HG03565 (cell line): ENCODE measurements at regions not wholly inside any gene's neighbourhood (a gene's known extent, or its start where the extent isn't known, plus 50 kb on each side); places are given as distances from the start of the nearest gene placed in this dataset.

ENCODE experiments used
- ATAC-seq: cut with Tn5 transposase; IDR thresholded peaks from one replicate; pipeline ENCODE4 v1.9.1; 2021; ENCODE audit warnings: mild to moderate bottlenecking, moderate library complexity; ENCODE audit not compliant: unreplicated experiment

DNA sequence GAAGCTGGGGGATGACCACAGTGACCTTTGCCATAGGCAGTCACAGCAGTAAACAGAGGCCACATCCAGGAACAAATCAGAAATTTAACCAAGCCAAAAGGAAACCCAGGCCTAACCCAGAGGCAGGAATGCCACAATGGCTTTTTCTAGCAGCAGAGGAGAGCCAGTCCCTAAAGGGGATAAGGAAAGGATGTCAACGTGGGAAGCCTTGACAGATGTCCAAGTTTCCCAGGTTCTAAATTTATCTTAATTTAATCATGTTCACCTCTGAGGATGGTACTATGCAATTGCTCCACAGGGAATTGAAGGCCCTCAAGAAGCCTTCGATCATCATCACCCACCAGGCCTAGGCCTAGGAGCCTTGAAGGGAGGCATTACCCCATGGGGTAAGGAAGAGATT is 374.7 kb downstream of the TNS1 start:
- ATAC-seq = no peak

DNA sequence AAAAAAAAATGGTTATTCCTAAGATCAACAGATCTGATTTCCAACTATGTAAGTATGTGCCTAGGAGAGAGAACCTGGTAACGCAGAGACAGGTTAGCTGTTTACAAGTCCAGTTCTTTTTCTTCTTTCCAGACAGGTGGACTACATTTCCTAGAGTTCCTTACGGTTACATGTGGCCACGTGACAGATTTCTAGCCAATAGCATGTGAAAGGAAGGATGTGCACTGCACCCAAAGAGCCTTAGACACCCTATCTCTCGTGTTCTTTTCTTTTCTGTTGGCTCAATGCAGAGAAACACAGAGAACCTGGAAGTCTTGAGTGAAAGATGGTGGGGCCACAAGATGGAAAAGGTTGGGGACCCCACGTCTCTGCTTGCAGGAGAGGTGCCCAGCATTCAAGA is 375.9 kb downstream of the TNS1 start:
- ATAC-seq = no peak

DNA sequence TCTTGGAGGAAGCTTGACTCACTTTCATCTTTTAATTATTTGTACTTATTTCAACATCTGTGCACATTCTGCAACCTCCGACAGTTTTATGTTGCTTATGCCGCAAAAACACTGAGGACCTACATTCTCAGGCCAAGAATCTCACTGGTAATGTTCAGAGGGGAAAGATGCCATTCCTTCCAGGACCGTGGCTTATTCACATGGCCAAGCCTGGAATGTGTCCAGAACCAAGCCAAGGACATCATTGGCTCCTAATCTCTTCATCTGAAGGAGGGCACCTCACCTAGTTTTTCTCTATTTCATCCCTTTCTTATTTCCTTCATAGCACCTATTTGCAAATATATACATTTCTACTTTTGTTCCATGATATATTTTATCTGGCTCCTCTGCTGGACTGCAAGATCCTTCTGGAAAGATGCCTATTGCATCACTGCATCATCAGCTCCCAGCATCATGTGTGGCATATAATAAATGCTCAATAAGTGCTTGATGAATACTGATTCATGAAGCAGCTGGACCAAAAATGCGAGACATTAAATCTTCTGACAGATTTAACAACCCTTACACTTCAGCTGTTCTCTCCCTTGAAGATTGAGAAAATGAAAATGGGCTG is 377.1 kb downstream of the TNS1 start:
- no peak for ATAC-seq

DNA sequence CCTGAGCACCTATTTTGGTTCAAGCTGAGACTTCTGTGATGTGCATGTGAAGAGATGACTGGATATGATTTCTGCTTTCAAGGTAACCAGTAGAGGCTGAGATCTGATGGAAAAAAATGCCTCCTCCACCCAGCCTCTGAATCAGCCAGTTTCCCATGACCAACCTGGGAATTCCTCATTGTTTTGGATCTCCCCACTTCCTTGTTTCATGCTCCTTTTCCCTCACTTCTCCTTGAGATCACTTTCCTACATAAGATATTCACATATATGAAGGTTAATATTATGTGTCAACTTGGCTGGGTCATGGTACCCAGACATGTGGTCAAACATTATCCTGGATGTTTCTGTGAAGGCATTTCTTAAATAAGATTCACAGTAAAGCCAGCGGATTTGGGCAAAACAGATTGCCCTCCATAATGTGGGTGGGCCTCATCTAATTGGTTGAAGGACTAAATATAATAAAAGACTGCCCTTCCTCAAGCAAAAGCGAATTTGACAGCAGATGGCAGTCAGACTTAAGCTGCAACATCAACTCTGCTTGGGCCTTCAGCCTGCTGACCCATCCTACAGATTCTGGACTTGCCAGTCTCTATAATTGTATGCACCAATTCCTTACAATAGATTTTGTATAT is 379.4 kb downstream of the TNS1 start:
- ATAC-seq = no peak

DNA sequence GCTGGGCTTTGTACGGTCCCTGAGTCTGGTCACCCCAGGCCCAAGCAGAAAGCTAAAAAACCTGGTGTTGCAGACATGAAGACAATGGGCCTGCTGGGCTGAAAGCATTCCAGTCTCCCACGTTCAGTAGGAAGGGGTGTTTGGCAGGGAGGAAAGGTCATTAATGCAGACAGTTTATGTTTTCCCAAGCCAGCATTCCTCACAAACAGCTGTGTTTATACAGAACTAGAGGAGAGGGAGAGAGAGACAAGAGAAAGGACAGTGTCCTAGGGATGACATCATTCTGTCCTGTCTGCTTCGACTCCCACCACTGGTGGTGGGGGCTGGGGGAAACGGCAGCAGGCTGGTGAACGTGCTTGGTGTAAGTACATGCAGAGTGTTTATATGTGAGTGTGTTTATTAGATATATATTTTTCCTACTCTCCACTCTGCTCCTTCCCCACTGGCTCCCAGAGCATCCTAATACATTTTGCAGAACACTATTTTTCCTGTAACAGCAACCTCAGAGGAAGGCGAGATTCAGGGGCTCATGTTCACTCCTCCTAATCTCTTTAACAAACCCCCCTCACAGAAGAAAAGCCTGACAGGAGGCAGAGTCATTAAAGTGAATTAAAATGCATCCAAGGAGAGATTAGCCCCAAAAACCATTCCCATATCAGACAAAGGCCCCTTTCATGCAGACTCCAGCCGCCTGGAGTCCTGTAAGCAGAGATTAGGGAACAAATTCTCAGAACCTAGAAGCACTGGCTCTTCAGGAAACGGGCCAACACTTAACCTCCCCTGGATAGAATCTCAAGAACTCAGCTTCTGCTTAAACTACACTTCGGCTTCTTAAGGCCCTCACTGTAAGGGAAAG is 380.4 kb downstream of the TNS1 start:
- ATAC-seq = no peak

DNA sequence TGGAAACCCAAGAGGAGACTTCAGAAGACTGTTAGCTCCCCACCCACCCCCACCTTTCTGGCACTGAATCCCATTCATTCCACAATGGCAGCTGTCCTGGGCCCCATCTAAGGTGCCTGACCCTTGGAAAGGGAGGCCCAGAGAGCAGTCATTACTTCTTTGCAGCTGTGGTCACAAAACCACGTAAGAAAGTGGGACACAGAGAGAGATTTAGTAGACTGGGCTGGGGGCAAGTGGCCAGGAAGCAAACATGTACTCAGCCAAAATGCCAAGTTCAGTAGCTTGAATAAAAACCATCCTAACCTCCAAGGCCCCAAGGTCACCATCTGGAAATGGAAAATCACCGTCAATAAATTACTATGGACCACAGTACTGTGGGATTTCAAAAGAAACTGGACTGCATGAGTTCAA is 381.4 kb downstream of the TNS1 start:
- no peak for ATAC-seq

DNA sequence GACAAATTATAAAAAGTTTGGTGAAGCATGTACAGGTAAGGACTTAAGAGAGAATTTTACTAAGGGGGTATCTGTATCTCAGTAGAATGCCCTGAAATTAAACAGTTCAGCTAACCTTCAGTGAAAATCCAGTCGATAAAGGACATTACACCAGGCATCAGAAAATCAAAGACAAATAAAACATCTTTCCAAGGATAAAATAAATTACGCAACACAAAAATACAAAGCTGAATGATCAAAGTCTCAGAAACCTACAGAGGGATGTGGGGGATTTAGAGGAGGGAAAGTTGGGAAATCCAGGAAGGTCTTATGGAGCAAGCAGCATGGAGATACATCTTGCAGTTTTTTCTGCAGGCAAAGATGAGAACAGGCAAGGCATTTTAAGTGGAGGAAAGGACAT is 384.1 kb downstream of the TNS1 start:
- no peak for ATAC-seq

DNA sequence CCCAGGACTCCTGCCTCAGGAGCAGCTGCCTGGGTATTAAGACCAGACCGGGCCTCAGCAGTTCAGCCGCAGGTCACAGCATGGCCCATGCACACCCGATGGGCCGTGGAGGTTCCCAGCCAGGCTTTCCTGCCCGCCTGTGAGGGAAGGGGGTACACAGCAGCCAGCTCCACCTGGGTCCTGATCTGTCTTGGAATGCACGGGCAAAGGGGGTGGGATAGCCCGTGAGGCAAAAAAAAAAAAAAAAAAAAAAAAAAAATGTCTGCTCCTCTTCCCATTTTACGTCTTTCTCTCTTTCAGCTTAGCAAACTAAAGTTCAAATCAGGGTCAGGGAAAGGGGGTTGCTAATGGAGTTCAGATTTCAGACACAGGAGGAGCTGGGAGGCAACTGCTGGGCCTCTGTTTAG is 385.2 kb downstream of the TNS1 start:
- no peak for ATAC-seq

DNA sequence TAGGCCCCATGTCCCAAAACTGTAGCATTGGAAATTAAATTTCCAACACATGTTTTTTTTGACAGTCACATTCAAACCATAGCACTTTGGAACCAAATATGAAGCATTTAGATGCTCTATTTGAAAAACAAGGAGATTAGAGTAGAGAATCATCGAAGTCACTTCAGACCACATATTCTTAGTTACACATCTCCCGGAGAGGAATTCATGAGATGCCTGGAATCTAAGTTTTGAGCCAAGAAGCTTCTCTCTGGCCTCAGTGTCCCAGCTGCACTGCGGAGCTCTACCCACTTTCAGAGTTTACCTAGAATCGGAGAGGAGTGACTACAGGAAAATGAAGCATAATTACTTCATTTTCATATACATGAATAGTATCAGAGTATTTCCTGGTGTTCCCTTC is 385.9 kb downstream of the TNS1 start:
- ATAC-seq = no peak

DNA sequence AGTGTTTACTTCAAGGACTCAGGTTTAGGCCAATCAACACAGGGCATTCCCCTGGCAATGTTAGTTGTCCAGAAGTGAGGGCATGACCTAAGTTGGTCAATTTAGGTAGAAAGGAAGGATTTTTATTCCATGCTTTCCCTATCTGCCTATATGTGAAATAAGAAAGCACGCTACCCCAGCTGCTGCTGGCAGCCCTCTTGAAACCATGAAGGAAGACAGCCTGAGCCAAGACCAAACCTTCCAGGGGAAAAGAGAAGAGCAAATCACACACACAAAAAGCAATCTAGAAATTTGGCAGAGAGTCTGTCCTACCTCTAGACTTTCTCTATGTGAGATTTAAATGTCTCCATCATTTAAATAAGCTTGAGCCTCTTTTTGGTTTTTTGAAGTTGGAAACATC is 387.6 kb downstream of the TNS1 start:
- ATAC-seq = no peak

DNA sequence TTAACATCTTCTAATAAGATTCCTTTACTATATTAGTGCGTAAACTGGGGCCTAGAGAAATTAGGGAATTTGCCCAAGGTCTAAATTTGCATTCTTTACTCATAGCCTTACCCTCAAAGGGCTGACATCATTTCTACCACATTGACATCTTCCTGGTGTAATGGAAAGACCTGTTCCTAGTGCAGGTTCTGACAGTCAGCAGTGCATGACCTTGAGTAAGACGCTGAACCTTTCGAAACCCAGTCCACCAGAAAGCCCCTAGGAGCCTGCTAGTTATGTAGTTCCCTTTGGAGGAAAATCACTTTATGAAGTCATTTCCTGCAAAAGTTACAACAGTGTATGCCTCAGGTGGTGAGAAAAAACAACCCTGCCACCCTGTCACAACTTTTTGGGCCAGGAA is 388.3 kb downstream of the TNS1 start:
- peak; percentile 57 for ATAC-seq

DNA sequence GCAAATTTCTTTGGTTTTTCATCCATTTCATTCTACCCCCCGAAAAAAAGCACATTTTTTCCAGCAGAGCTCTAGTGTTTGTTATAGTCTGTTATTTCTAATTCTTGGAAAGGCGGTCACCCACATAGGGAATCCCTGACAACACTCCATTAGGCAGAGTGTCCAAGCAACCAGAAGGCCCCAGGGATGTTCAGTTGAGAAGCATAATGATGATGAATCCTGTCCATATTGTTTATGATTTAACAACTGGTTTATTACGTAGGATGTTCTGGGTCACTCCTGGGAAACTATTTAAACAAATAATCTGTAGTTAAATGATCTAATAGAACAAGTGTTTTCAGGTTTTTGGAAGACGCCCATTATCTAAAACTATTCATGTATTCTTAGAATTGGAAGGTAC is 388.7 kb downstream of the TNS1 start:
- ATAC-seq = no peak

DNA sequence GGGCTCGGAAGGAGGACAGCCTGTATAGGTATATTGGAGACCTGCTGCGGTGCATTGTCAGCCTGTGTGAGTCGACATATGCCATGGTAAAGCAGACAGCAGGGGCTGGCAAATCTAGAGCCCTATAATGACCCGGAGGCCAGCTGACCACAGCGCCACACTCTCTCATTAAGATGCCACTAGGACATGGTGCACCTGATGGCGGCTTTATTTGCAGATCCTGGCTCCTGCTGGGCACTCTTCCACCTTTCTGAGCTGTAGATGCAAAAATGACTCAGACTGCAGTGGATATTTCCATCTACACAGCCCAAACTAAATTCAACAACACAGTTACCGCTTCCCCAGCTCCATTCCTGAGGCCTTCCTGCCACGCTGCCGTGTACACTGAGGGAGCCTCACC is 389.9 kb downstream of the TNS1 start:
- no peak for ATAC-seq

DNA sequence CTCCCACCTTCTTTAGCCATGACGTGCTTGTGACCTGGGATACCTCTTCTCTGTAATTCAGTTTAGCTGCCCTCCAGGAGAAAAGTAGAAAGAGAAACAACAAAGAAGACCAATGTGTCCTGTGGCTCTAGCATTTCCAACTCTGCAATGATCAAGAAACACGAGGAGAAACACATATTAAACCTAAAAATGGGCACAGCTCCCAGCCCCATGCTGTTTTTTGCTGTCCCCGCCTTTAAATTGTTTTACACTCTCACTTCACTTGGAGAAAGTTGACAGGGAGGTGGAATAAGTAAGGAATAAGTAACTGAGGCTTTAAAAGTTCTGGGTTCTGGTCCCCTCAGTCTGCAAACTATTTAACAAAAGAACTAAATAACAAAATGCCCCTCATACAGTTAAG is 390.6 kb downstream of the TNS1 start:
- ATAC-seq = no peak

DNA sequence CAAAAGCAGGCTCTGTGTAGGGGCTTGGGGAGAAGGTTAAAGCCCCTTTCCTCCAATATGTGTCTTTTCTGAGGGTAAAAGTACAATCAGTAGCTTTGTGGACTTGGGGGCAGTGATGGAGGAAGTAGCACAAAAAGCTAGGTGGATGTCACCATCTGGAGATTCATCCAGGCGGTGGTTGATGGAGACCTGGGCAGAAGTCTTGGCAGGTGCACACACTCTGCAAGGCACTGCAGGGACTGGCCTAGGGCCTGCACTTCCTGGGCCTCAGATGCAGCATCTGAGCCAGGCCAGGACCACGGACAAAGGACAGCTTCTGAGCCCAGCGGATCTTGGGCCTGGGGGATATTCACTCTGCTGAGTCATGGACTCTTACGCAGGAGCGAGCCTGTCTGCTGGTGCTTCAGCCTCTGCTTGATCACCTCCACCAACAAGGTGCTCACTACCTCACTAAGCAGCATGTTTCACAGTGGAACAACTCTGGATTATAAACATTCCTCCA is 391.1 kb downstream of the TNS1 start:
- ATAC-seq = no peak

DNA sequence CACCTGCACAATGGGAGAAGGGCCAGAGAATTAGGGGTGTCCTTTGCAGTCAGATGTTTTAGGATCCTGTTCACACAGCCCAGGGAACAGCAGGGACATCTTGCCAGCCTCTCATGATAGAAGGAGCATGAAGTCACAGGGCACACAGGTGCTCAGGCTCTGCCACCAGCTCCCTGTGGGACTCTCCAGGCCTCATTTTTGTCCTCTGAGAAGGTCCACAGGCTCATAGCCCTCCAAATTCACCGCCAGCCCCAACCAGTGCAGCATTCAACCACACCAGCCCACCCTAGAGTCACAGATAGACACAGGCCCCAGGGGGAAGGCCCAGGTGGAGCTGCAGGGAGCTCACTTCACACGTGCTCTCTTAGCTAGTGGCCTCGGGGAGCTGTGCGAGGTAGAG is 391.7 kb downstream of the TNS1 start:
- ATAC-seq = no peak

DNA sequence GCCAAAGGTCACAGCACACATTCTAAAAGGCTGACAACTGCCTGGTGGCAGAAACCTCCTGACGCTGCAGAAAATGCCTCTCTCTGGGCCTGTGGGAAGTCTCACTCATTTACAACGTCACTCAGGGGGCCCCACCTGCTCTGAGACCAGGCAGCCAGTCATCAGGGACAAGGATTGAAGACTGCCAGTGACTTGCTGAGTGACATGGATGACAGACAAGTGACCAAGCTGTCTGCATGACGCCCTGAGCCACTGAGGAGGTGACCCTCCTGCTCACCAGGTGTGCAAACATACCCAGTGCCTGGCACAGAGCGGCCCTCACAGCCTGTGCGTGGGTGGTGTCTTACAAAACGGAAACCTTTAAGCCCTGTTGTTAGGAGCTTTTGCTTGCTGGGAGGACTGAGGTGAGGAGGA is 392.4 kb downstream of the TNS1 start:
- ATAC-seq = no peak

DNA sequence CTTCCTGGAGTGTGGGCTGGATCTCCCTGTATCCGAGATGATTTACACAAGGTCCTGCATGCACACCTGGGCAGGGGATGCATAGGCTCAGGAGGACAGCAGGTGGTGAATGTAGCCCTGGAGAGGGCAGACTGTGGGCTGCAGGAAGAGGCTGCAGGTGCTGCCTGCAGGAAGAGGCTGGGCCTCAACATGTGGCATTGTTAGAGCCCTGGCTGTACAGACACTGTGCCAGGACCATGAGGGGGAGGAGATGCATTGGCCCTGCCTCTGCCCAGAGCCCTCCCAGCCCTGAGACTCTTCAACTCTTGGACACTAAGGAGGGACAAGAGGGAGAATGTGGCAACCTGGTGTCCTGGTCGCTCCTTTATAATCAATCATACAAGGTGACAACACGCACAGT is 392.8 kb downstream of the TNS1 start:
- ATAC-seq = no peak

DNA sequence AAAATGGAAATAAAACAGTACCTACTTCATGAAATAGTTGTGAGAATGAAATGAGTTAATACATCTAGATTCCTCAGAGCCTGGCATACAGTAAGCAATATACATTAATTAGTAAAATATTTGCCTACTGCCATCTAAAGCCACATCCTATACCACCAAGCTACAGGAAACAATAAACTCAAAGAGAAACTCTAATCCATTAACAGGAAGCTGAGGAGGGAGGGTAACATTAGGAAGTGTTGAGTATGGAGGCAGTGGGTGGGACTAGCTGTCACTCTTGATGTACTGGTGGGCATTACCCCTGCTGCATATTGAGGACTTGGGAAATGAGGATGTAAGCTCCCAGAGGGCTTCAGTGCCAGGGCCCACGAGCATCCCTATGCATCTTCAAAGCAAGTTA is 396.5 kb downstream of the TNS1 start:
- ATAC-seq = no peak

DNA sequence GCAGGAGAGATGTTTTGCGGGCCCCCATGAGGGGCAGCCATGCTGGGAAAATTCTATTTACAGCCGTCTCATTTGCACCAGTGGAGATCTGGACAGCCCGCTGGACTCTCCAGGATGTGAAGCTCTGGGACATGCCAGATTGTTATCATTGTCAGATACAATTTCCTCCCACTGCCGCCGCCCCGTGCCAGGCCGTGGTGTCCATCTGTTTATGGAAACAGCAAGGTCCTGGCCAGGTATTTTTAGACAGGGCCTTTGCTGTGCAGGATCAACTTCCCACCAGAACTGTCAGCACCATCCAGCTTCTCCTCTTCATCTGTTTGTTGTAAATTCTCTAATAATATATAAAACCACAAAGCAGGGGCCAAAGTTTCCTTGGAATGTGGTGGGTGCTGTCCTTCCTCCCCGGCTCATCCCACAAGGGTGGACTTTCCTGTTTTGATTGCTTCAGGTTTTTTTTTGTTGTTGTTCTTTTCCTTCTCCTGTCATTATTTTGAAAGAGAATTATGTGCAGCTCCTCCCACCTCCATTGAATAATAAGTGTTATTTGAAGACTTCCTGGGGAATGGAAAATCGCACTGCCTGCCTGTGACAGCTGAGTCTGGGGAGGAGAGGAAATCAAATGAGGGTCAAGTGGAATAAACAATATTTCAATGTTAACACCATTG is 398.1 kb downstream of the TNS1 start:
- ATAC-seq = no peak

DNA sequence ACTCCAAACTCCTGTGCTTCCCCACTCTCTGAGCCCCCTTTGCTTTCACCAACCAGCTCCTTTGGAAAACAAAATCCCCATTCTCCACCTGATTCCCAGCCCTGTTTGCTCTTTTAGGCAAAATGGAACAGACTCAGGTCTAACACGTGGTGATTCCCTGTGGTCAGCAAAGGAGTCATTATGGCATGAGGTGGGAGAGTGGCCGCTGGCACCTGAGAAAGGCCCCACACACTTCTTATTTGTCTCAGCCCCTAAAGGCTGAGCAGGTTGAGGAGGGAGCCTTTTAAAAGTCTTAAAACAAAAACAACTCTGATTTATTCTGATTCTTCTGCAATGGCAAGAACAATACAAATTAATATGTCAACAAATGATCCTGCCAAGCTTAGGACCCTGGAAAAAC is 401.2 kb downstream of the TNS1 start:
- ATAC-seq = no peak

DNA sequence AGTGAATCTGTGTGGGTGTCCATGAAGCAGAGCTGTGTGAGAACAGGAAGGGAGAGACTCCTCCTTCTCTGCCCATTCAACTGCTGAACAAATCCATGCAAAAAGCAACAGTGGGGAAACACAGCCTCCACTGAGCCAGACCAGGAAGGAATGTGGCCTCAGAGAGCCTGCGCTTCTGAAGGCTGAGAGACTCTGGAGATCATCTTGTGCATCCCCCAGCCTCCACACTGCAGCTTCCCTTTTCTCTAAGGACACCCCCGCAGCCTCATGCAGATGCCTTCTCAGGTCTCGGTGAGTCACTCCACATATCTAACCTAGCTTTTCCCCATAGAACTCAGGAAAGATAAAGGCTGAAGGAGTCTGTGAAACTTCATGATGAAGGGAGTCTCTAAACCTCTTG is 402.9 kb downstream of the TNS1 start:
- no peak for ATAC-seq
